SK-N-MC (cell line): ENCODE measurements at regions not wholly inside any gene's neighbourhood (a gene's known extent, or its start where the extent isn't known, plus 50 kb on each side); places are given as distances from the start of the nearest gene placed in this dataset.

ENCODE experiments used
- EZH2 ChIP-seq: fragments of 200-600 bp; sonication (generic); IDR thresholded peaks from one replicate; pipeline ENCODE4 v1.6.1; 2017; ENCODE audit warnings: antibody characterized with exemption
- POLR2AphosphoS5 ChIP-seq: IDR thresholded peaks from 2 replicates; pipeline ENCODE4 v1.6.1; 2012; ENCODE audit warnings: mild to moderate bottlenecking, low read depth, low read length, borderline replicate concordance

GRCh38 chr16:58855291-58855863 lies 121.3 kb upstream of the GOT2 start:
- TF ChIP-seq EZH2: no peak
- no peak for TF ChIP-seq POLR2AphosphoS5
